ENCODE measurements at regions not wholly inside any gene's neighbourhood (a gene's known extent, or its start where the extent isn't known, plus 50 kb on each side); places are given as distances from the start of the nearest gene placed in this dataset.

DNA sequence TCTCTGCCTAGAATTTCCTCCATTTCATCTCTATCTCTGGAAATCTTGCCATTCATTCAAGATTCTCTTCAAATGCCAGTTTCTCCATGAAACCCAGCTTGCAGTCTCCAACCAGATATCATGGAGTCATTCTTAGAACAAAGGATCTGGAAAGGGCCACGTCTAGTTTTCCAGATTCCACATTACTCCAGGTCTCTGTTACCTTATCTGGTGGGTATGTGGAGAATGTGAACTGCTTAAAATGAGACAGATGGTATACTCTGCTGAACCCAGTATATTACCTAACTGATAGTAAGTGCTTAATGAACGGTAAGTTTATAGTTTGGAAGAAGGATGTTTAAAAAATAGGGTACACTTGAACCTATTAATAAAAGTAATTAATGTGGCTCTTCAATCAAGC, 52.3 kb upstream of the ZSWIM6 start:
- Histone ChIP-seq H3K9me3 (replicated peaks; ENCODE audit: low read length) (no peaks in the 10 kb centered on the region), H3K4me1 (ENCODE audit: control insufficient read depth, insufficient read depth, low read length) (peaks cover 45% of the 10 kb centered on the region), H3K9ac (ENCODE audit: low read depth, low read length) (no peak overlapping the region), H3K36me3 (ENCODE audit: insufficient read depth, low read length) (no peaks in the 10 kb centered on the region), H3K27me3 (ENCODE audit: control insufficient read depth, insufficient read depth, low read length) (no peaks in the 10 kb centered on the region), H3K4me3 (ENCODE audit: low read length) (no peak overlapping the region), H3K4me2 (ENCODE audit: low read length) (no peak overlapping the region)

DNA sequence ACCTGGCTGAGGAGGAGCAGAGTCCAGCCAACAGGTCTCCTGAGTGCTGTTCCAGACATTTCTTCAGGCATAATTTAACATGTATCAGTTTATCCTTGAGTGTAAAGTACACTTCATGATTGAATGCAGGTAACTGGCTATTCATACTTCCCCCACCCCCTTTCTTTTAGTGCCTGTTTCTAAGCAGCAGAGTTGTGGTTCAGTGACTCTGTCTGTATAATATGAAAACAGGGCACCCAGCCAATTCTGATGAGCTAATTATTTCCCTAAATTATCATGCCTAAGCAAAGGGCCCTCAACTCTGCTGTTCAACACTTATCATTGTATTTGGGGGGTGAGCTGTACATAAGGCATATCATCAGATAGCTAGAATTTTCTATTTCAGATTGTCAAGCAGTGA, 51.9 kb upstream of the ZSWIM6 start:
- H3K27me3 ChIP-seq (ENCODE audit: control insufficient read depth, insufficient read depth, low read length) = no peaks in the 10 kb centered on the region
- no peaks in the 10 kb centered on the region for H3K9me3 ChIP-seq (replicated peaks; ENCODE audit: low read length)
- H3K4me2 ChIP-seq (ENCODE audit: low read length) = no peak overlapping the region
- no peaks in the 10 kb centered on the region for H3K36me3 ChIP-seq (ENCODE audit: insufficient read depth, low read length)
- H3K4me3 ChIP-seq (ENCODE audit: low read length) = no peak overlapping the region
- no peak overlapping the region for H3K9ac ChIP-seq (ENCODE audit: low read depth, low read length)
- peaks cover 41% of the 10 kb centered on the region for H3K4me1 ChIP-seq (ENCODE audit: control insufficient read depth, insufficient read depth, low read length)

DNA sequence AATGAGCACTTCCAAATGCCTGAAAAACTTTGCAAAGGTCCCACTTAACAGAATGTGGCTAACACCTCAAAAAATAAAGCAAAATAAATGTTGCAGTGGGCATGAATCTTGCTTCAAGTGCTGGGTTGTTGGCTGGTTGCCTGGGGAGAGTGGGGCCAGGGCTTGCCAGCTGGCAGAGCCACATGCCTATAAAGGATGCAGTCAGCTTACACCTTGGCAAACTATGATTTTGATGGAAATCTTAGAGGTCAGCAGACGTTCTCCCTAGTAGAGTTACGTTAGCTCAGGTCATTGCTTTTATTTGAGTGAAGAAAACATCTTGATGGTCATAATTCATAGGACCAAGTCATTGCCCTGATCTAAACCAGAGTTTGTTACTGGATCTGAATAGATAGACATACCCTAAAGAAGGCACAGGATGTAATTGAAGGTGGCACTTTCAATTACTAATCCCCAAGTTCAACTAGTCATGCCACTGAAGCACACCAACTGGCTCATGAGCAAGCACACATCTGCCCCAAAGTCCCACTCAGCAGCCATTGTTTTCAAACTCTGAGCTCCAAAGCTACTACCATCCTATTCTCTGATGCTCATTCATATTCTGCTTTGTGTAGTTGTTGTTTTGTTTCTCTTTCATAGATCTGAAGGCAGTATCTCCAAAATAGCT, 51.2 kb upstream of the ZSWIM6 start:
- Histone ChIP-seq H3K4me2 (ENCODE audit: low read length) (no peak overlapping the region), H3K9ac (ENCODE audit: low read depth, low read length) (no peak overlapping the region), H3K4me3 (ENCODE audit: low read length) (no peak overlapping the region), H3K4me1 (ENCODE audit: control insufficient read depth, insufficient read depth, low read length) (peaks cover 34% of the 10 kb centered on the region), H3K9me3 (replicated peaks; ENCODE audit: low read length) (no peaks in the 10 kb centered on the region), H3K36me3 (ENCODE audit: insufficient read depth, low read length) (no peaks in the 10 kb centered on the region), H3K27me3 (ENCODE audit: control insufficient read depth, insufficient read depth, low read length) (no peaks in the 10 kb centered on the region)

DNA sequence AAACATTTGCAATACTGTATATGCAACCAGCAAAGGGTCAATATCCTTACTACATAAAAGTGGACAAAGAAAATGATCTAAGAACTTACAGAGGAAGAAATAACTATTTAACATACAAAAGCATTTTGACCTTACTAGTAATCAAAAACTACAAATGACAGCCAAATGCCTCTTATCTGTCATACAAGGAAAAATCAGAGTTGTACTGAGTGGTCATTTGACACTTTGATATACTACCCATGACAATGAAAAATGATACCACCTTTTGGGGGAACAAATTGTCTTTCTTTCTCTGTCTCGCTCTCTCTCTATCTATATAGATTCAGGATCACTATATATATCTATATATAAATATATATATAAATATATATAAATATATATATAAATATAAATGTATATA, 50.4 kb upstream of the ZSWIM6 start:
- no peak overlapping the region for H3K4me3 ChIP-seq (ENCODE audit: low read length)

More for the DNA sequence above, 50.4 kb upstream of the ZSWIM6 start:
- Histone ChIP-seq H3K27me3 (ENCODE audit: control insufficient read depth, insufficient read depth, low read length) (no peaks in the 10 kb centered on the region), H3K9me3 (replicated peaks; ENCODE audit: low read length) (no peaks in the 10 kb centered on the region), H3K4me1 (ENCODE audit: control insufficient read depth, insufficient read depth, low read length) (peaks cover 33% of the 10 kb centered on the region), H3K36me3 (ENCODE audit: insufficient read depth, low read length) (no peaks in the 10 kb centered on the region), H3K9ac (ENCODE audit: low read depth, low read length) (no peak overlapping the region), H3K4me2 (ENCODE audit: low read length) (no peak overlapping the region)

All from skeletal muscle satellite cell (primary cell).